AG04450 (cell line): ENCODE measurements at regions not wholly inside any gene's neighbourhood (a gene's known extent, or its start where the extent isn't known, plus 50 kb on each side); places are given as distances from the start of the nearest gene placed in this dataset.

Experiments
- CTCF ChIA-PET: fragments of 300-600, 350-600 bp; formaldehyde crosslinking; extraction: SDS; loops from one replicate; lab custom pipeline; 2022; ENCODE audit warnings: antibody characterized with exemption, inconsistent platforms; lab: Charles Lee
- POLR2A ChIA-PET: fragments of 350-600 bp; formaldehyde crosslinking; extraction: SDS; loops from one replicate; lab custom pipeline; 2021; ENCODE audit warnings: antibody characterized with exemption, inconsistent platforms; lab: Yijun Ruan, JAX
- DNase-seq: peaks from one replicate; pipeline ENCODE4 v3.0.0-alpha.2; 2011; ENCODE audit warnings: low read depth, low spot score
- H3K27ac ChIP-seq: one replicate; pipeline ENCODE4 v1.5.1; 2012; ENCODE audit warnings: low read depth, low read length, control low read depth
- H3K27me3 ChIP-seq: one replicate; pipeline ENCODE4 v1.6.0; 2012; ENCODE audit warnings: low read length; ENCODE audit not compliant: control insufficient read depth, insufficient read depth
- H3K4me3 ChIP-seq: 2 replicates; pipeline ENCODE4 v1.5.1; 2011; ENCODE audit warnings: mild to moderate bottlenecking, low read depth, low read length, control low read depth
- H3K9me3 ChIP-seq: 2 replicates; pipeline ENCODE4 v1.5.1; 2012; ENCODE audit warnings: low read length; ENCODE audit not compliant: control insufficient read depth, insufficient read depth
- CTCF ChIP-seq: IDR thresholded peaks from 2 replicates; pipeline ENCODE4 v1.5.1; 2011; ENCODE audit warnings: low read depth, low read length, control low read depth, inconsistent platforms

DNA sequence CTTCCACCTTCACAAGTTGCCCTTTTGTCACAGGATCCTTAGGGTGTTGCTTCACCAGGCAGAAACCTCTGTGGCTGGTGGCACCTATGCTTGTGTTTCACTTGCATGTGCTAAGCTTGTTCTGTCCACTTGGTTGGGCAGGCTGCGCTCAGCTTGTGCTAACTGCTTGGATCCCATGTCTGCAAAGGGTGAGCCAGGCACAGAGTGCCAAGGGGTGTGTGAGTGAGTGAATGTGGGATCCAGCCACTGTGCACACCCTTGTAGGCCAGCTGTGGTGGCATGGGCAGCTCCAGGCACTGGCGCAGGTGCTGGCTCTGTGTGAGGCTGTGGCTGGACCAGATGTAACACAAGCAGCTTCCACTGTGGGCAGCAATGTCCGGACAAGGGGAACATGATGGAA lies 728.7 kb upstream of the ROBO1 start:
- no peak for DNase-seq
- no peak overlapping the region for H3K4me3 ChIP-seq
- H3K9me3 ChIP-seq: peaks cover 16% of the 10 kb centered on the region
- H3K27me3 ChIP-seq: no peaks in the 10 kb centered on the region
- H3K27ac ChIP-seq: no peak overlapping the region
- ChIA-PET CTCF (no interaction called here), POLR2A (no interaction called here)
- TF ChIP-seq CTCF: no peak

DNA sequence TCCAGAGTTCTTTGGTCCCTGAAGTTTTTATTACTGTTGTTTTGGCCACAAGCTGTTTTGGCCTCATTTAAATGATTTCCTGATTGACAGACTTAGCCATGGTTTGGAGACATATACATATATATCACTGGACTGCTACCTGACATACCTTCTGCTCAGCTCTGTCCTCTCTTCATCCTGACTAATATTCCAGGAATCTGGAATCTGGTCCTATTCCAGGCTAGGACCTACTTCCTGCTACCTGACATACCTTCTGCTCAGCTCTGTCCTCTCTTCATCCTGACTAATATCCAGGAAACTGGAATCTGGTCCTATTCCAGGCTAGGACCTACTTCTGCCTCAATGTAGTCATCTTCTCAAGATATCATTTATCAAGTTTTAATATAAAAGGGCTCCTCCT lies 724.4 kb upstream of the ROBO1 start:
- no peak for TF ChIP-seq CTCF
- POLR2A ChIA-PET: no interaction called here
- CTCF ChIA-PET: no interaction called here
- Histone ChIP-seq H3K27ac (no peak overlapping the region), H3K9me3 (peaks cover 8% of the 10 kb centered on the region), H3K27me3 (no peaks in the 10 kb centered on the region), H3K4me3 (no peak overlapping the region)
- no peak for DNase-seq

DNA sequence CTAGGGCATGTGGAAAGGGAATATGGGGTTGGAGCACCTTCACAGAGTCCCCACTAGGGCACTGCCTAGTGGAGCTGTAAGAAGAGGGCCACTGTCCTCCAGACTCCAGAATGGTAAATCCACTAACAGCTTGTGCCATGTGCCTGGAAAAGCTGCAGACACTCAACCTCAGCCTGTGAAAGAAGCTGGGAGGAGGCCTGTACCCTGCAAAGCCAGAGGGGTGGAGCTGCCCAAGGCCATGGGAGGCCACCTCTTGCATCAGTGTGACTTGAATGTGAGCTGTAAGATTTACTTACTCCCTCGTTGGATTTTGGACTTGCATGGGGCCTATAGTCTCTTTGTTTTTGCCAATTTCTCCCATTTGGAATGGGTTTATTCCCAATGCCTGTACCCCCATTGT lies 705.2 kb upstream of the ROBO1 start:
- Histone ChIP-seq H3K27ac (no peak overlapping the region), H3K27me3 (no peaks in the 10 kb centered on the region), H3K9me3 (no peaks in the 10 kb centered on the region), H3K4me3 (no peak overlapping the region)
- POLR2A ChIA-PET: no interaction called here
- no peak for DNase-seq
- CTCF ChIA-PET: no interaction called here
- TF ChIP-seq CTCF: no peak

- CTCF ChIA-PET: no interaction called here
- no peak overlapping the region for H3K27ac ChIP-seq
- no peaks in the 10 kb centered on the region for H3K9me3 ChIP-seq
- TF ChIP-seq CTCF: no peak
- POLR2A ChIA-PET: no interaction called here
- DNase-seq: no peak
- no peak overlapping the region for H3K4me3 ChIP-seq
- H3K27me3 ChIP-seq: no peaks in the 10 kb centered on the region
Measured at GRCh38 chr3:80472459-80472858, 704.7 kb upstream of the ROBO1 start.

- TF ChIP-seq CTCF: no peak
- CTCF ChIA-PET: no interaction called here
- Histone ChIP-seq H3K27ac (no peak overlapping the region), H3K9me3 (no peaks in the 10 kb centered on the region), H3K27me3 (no peaks in the 10 kb centered on the region), H3K4me3 (no peak overlapping the region)
- POLR2A ChIA-PET: no interaction called here
- no peak for DNase-seq
Measured at GRCh38 chr3:80470433-80470832, 702.6 kb upstream of the ROBO1 start.
